IPS DF 6.9 (cell line): ENCODE measurements at regions not wholly inside any gene's neighbourhood (a gene's known extent, or its start where the extent isn't known, plus 50 kb on each side); places are given as distances from the start of the nearest gene placed in this dataset.
"Not testable (repeated sequence)": the region's sequence is repeated elsewhere in the genome, so short reads cannot be mapped to it uniquely, and the experiment has no call there.

Experiments
- DNase-seq: peaks from one replicate; pipeline ENCODE4 v3.0.0-alpha.2; 2013; ENCODE audit warnings: low read depth, low spot score
- H3K27ac ChIP-seq: one replicate; pipeline ENCODE4 v1.5.1; 2013; ENCODE audit warnings: low read length, control low read depth
- H3K27me3 ChIP-seq: 2 replicates; pipeline ENCODE4 v1.6.1; 2013; ENCODE audit warnings: mild to moderate bottlenecking, low read length; ENCODE audit not compliant: control insufficient read depth, insufficient read depth
- H3K36me3 ChIP-seq: 2 replicates; pipeline ENCODE4 v1.6.1; 2013; ENCODE audit warnings: low read length; ENCODE audit not compliant: control insufficient read depth, insufficient read depth
- H3K4me1 ChIP-seq: 2 replicates; pipeline ENCODE4 v1.6.1; 2013; ENCODE audit warnings: low read length; ENCODE audit not compliant: control insufficient read depth, insufficient read depth
- H3K4me3 ChIP-seq: 2 replicates; pipeline ENCODE4 v1.5.1; 2013; ENCODE audit warnings: mild to moderate bottlenecking, low read length
- H3K9me3 ChIP-seq: 2 replicates; pipeline ENCODE4 v1.6.1; 2013; ENCODE audit warnings: low read length, inconsistent platforms; ENCODE audit not compliant: control insufficient read depth, insufficient read depth
- WGBS: extraction: QIAGEN DNeasy Blood & Tissue Kit; methylation state at CpG from one replicate; pipeline ENCODE4 v1.1.7; 2013; ENCODE audit warnings: mixed read lengths, missing lambda C conversion rate; ENCODE audit not compliant: insufficient read length, insufficient coverage; 5-methylcytosine and 5-hydroxymethylcytosine counted together

DNA sequence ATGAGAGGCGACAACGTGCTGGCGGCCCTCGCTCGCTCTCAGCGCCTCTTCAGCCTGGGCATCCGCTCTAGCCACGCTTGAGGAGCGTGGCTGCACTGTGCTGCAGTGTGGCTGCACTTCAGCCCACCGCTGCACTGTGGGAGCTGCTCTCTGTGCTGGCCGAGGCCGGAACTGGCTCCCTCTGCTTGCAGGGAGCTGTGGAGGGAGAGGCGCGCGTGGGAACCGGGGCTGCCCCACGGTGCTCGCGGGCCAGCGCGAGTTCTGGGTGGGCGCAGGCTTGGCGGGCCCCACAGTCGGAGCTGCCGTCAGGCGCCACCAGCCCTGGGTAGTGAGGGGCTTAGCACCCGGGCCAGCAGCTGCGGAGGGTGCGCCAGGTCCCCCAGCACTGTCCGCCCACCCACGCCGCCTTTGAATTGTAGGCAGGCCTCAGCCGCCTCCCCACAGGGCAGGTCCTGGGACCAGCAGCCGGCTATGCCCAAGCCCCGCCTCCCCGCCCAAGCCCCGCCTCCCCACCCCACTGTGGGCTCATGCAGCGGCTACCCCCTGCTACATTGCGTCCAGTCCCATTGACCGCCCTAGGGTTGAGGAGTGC, 974.2 kb downstream of the FSCB start:
- no peak overlapping the region for H3K27ac ChIP-seq
- DNase-seq: no peak
- no peaks in the 10 kb centered on the region for H3K9me3 ChIP-seq
- no CpG with 5 or more reads among the region's 40 CpGs for WGBS
- H3K4me3 ChIP-seq: no peak overlapping the region
- no peaks in the 10 kb centered on the region; the same call in 1 of the 2 replicates for H3K36me3 ChIP-seq
- no peaks in the 10 kb centered on the region for H3K4me1 ChIP-seq
- no peaks in the 10 kb centered on the region for H3K27me3 ChIP-seq

DNA sequence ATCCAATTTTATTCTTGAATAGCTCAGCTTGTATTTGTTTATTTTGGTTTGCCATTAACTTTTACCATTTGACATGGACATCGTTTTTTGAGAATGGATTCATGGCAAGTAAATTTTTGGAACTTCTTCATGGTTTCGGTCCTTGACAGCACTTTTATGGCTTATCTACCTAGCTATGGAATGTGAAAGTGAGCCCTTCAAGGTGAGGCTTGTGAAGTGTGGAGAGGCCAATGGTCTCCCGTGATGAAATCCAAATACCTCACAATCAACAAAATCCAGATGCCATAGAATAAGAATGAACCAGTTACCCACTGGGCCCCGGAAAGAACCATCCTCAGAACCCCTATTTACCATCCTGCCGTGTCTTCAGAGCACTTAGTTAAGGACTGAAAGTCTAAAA, 978.8 kb downstream of the FSCB start:
- H3K27me3 ChIP-seq: no peaks in the 10 kb centered on the region

DNA sequence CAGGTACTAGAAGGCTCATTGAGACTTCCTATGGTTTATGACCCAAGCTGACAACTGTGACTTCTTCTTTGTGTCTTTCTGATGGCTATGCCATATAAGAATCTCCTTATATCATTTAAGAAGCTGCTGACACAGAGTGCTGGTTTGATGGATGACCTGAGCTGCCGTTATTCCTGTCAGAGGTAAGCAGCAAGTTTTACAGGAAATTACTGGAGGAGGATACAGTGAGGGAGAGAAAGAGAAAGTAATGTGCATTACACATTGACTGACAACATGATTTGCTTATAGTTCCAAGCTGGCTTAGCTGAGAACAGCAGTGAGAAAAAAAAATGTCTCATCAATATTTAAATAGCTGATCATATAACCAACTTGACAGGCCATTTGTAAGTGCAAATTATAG, 981.4 kb downstream of the FSCB start:
- H3K27ac ChIP-seq: no peak overlapping the region
- no peaks in the 10 kb centered on the region for H3K9me3 ChIP-seq
- no CpG with 5 or more reads among the region's 1 CpG for WGBS
- no peaks in the 10 kb centered on the region for H3K4me1 ChIP-seq
- H3K36me3 ChIP-seq: no peaks in the 10 kb centered on the region
- H3K4me3 ChIP-seq: no peak overlapping the region
- no peak for DNase-seq
- H3K27me3 ChIP-seq: no peaks in the 10 kb centered on the region

More for the DNA sequence above, 978.8 kb downstream of the FSCB start:
- Histone ChIP-seq H3K4me1 (no peaks in the 10 kb centered on the region), H3K27ac (no peak overlapping the region), H3K36me3 (no peaks in the 10 kb centered on the region; the same call in 1 of the 2 replicates), H3K4me3 (no peak overlapping the region), H3K9me3 (no peaks in the 10 kb centered on the region)
- no CpG with 5 or more reads among the region's 5 CpGs for WGBS
- no peak for DNase-seq

DNA sequence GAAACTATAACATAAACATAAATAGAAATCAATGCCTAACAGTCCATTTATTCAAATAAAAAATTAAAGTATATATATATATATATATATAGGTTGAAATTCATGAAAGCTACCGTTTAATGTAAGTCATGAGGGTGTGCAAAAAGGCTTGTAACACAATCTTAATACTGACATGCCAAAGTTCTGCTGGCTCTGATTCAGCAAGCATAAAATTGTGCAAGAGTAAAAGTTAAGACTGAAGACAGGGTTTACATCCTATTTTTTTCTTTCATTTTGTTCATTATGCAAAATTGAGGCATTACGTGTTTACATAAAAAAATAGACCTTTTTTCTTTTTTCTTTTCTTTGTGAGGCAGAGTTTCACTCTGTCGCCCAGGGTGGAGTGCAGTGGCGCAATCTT, 984.2 kb downstream of the FSCB start:
- Histone ChIP-seq H3K9me3 (no peaks in the 10 kb centered on the region), H3K27ac (no peak overlapping the region), H3K36me3 (no peaks in the 10 kb centered on the region), H3K27me3 (no peaks in the 10 kb centered on the region), H3K4me3 (no peak overlapping the region), H3K4me1 (no peaks in the 10 kb centered on the region)
- DNase-seq: no peak
- WGBS: no CpG with 5 or more reads among the region's 4 CpGs

DNA sequence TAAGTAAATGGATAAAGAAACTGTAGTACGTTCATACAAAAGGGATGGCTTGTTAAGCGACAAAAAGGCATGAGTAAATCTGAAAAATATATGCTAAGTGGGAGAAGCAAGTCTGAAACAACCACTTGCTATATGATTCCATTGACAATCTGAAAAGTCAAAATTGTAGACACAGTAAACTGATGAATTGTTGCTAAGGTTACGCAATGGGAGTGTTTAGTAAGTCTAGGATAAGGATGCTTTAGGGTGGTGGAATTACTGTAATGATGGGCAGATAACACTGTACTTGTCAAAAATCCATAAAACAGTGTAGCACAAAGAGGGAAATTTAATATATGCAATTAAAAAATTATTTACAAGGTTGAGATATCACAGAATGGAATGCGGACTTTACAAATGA, 984.9 kb downstream of the FSCB start:
- no peaks in the 10 kb centered on the region for H3K36me3 ChIP-seq
- H3K4me3 ChIP-seq: no peak overlapping the region
- no CpG with 5 or more reads among the region's 4 CpGs for WGBS
- no peak overlapping the region for H3K27ac ChIP-seq
- H3K9me3 ChIP-seq: no peaks in the 10 kb centered on the region
- H3K4me1 ChIP-seq: no peaks in the 10 kb centered on the region
- no peak for DNase-seq
- H3K27me3 ChIP-seq: no peaks in the 10 kb centered on the region

DNA sequence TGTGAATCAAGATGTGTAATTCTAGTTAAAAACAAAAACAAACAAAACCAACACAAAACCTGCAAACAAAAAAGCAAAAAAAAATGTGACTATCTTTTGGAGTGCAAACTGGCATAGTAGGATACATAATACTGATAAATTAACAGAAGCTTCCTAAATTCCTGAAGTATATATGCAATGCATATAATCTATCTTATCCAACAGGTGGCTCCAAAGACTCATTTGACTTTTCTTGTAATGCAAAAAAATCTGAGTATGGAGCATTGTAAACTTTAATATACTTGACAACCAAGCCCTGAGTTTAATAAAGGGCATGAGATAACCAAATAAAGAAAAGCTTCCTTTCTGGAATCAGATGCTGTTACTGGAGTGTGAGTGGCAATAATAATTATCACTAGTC, 1003.6 kb downstream of the FSCB start:
- DNase-seq: no peak
- Histone ChIP-seq H3K27ac (no peak overlapping the region), H3K27me3 (no peaks in the 10 kb centered on the region), H3K36me3 (no peaks in the 10 kb centered on the region), H3K4me1 (no peaks in the 10 kb centered on the region), H3K4me3 (no peak overlapping the region), H3K9me3 (no peaks in the 10 kb centered on the region)

DNA sequence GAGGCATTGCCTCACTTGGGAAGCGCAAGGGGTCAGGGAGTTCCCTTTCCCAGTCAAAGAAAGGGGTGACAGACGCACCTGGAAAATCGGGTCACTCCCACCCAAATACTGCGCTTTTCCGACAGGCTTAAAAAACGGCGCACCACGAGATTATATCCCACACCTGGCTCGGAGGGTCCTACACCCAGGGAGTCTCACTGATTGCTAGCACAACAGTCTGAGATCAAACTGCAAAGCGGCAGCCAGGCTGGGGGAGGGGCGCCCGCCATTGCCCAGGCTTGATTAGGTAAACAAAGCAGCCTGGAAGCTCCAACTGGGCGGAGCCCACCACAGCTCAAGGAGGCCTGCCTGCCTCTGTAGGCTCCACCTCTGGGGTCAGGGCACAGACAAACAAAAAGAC, 1014.7 kb downstream of the FSCB start:
- H3K36me3 ChIP-seq, H3K27ac ChIP-seq, H3K4me3 ChIP-seq, H3K27me3 ChIP-seq, H3K4me1 ChIP-seq, H3K9me3 ChIP-seq, DNase-seq: not testable (repeated sequence)
- no CpG with 5 or more reads among the region's 13 CpGs for WGBS

DNA sequence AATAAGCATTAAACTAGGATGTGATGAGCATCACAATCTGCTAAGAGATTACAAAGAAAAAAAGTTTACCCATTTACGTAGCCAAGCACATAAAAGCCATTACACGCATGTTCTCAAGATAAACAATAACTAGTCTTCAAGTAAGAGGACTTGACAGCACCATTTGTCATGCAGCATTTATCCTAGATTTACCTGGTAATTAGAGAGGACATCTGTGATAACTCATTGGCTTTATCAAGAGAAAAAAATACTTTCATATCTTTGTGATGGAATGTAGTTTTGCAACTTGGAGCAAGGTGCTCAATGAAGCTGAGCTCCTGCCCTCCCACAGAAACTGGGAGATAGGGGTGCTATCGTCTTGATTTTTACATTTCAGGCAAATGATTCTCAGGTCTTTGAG, 1023.7 kb downstream of the FSCB start:
- Histone ChIP-seq H3K36me3 (no peaks in the 10 kb centered on the region), H3K4me3 (no peak overlapping the region)
- no CpG with 5 or more reads among the region's 3 CpGs for WGBS

DNA sequence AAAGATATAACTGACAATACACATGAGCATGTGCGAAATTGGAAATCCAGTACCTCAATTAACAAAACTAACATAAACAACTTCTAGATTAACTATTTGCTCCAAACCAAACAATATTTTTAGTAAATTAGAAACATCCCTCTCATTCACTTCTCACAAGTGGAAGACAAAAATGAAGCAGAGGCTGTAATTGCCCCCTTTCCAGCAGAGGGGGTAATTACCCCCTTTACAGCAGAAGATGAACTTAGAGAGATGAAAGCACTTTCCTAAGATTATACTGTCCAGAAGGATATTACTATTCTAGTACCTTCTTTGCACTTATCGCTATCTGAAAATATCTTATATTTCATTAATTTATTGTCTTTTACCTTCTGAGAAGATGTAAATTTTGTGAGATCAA, 1025.2 kb downstream of the FSCB start:
- H3K4me1 ChIP-seq: no peaks in the 10 kb centered on the region
- no peak overlapping the region for H3K27ac ChIP-seq
- no peaks in the 10 kb centered on the region for H3K9me3 ChIP-seq
- no peak for DNase-seq
- no peaks in the 10 kb centered on the region for H3K27me3 ChIP-seq
- H3K4me3 ChIP-seq: no peak overlapping the region
- no CpG with 5 or more reads among the region's 2 CpGs for WGBS
- no peaks in the 10 kb centered on the region for H3K36me3 ChIP-seq

More for the DNA sequence above, 1023.7 kb downstream of the FSCB start:
- Histone ChIP-seq H3K4me1 (no peaks in the 10 kb centered on the region), H3K9me3 (no peaks in the 10 kb centered on the region), H3K27ac (no peak overlapping the region), H3K27me3 (no peaks in the 10 kb centered on the region)
- DNase-seq: no peak

DNA sequence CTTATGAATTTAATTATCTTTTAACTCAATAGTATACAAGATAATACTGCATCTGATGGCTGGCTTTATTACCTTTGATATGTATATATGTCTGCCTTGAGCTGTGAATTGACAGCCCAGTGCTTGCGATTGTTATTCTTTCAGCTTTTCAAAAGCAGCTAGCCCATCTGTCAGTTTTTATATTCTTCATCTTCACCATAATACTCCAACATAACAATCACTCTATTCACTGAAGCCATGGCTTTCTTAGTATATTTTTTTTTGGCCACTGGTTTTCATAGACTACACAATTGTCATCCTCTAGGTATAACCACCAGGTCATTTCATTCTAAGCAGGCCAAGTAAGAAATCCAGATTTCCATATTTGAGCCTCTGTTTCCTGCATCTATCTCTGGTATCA, 1026.1 kb downstream of the FSCB start:
- H3K9me3 ChIP-seq: no peaks in the 10 kb centered on the region
- H3K36me3 ChIP-seq: no peaks in the 10 kb centered on the region
- H3K27me3 ChIP-seq: no peaks in the 10 kb centered on the region
- H3K27ac ChIP-seq: no peak overlapping the region
- DNase-seq: no peak
- no peaks in the 10 kb centered on the region for H3K4me1 ChIP-seq
- no peak overlapping the region for H3K4me3 ChIP-seq
- no CpG with 5 or more reads among the region's 1 CpG for WGBS

DNA sequence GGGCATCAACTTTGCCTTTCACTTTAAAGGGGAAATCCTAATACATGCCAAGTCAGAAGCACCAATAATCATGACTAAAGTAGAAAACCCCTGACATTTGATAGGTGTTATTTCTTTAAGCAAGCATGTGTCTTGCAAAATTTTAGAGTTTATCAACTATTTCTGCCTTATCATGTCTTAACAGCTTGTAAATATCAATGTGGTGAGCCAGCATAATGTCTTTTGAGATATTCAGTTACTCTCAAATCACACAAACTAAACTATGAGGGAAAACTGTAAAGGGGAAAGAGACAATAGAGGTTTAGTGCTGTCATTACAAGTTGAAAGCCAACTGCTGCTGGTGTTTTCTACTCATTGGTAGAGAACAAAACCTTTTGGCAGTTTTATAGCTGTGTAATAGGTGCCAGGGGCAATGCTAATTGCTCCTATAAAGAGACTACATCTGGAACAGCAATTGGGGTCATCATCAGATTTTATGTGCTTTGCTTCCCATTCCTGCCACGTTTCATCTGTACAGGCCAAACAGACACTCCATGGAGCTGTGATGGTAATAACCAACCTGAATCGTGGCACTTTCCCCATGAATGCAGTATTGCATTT, 1027.4 kb downstream of the FSCB start:
- Histone ChIP-seq H3K4me1 (no peaks in the 10 kb centered on the region), H3K9me3 (no peaks in the 10 kb centered on the region), H3K27me3 (no peaks in the 10 kb centered on the region), H3K27ac (no peak overlapping the region), H3K4me3 (no peak overlapping the region), H3K36me3 (no peaks in the 10 kb centered on the region)
- no CpG with 5 or more reads among the region's 2 CpGs for WGBS
- DNase-seq: no peak
